ENCODE measurements at regions not wholly inside any gene's neighbourhood (a gene's known extent, or its start where the extent isn't known, plus 50 kb on each side); places are given as distances from the start of the nearest gene placed in this dataset.

DNA sequence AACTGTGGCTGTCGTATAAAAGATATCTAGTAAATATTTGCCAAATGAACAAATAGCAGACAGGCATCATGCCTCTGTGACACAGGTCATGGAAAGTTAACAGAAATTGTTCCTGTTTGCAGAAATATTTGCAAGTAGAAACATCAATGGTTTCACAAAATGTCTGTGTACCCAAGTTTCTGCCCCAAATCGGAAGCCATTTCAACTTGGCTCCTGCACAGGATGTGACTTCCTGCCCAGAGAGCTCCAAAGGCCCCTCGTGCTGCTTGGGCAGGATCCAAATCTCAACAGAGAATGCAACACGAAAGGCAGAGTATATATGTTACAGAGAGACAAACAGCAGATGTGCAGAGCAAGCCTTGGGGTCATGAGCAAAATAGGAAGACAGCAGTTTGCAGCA lies 95.5 kb upstream of the SERP2 start:
- Mint-ChIP-seq H3K9me3 (peaks cover 0 to 15% of the 10 kb centered on the region in 2 donors), H3K4me3 (no peak overlapping the region), H3K27me3 (peaks cover 12% of the 10 kb centered on the region), H3K4me1 (peaks cover 43% of the 10 kb centered on the region), H3K27ac (peak overlapping the region in 1 of 2 donors; percentile 69)
- ATAC-seq (no peak), DNase-seq (no peak)

DNA sequence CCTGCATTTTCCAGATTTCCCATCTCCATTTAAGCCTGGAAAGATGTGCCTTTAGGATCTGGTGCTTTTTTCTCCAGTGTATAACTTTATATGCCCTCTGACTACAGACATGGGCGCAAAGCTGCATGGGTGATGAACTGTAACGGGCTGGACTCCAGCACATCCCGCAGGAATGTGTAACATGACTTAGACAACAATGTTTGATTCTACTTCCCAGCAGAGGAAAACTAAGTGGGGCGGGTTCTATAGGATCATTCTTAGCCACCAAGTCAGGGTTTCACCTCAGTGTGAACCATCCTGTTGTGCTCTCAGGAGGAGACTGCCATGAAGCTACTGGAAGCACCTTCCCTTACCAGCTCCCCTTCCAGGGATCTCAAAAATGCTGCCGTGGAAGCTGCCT lies 93.2 kb upstream of the SERP2 start:
- ATAC-seq (no peak), DNase-seq (no peak)
- Mint-ChIP-seq H3K4me1 (peaks cover 20% of the 10 kb centered on the region), H3K27me3 (peaks cover 25% of the 10 kb centered on the region), H3K9me3 (peaks cover 7 to 20% of the 10 kb centered on the region in 2 donors), H3K27ac (no peak overlapping the region), H3K4me3 (no peak overlapping the region)

DNA sequence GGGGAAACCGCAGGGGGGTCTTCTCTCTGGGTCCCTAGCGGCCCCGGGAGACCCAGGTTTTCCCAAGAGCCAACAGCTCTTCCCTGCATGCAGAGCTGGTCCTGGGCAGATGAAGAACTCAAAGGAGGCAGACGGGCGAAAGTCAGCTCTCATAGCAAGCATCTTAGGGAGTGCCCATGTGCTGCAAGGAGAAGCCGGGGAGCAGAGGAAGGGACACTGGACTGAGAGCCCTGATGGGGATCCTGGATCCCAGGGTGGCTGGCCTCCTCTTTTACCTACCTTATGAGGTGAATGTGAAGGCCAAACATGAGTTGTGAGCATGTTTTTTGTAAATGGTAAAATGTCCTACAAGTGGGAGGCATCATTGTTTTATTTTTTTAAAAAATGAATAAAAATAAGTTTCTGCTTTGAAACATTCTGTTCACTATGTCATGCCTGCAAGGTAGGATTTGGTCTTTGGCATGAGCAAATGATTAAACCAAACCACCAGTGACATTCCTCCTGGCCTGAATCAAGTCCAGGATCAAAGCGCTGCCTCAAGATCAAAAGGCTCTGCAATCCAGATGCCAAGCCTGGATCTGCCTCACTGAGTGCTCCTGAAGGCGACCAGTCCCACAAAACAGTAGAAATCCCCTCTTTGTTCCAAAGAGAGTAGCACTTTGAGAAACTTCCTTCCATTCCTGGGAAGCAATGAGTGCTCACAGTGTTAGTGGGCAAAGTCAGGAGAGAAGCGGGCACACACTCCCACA lies 92.2 kb upstream of the SERP2 start:
- no peak for DNase-seq
- Mint-ChIP-seq H3K27ac (no peak overlapping the region), H3K9me3 (peaks cover 7 to 13% of the 10 kb centered on the region in 2 donors), H3K4me1 (peaks cover 14% of the 10 kb centered on the region), H3K4me3 (no peak overlapping the region), H3K27me3 (peaks cover 28% of the 10 kb centered on the region)
- no peak for ATAC-seq

DNA sequence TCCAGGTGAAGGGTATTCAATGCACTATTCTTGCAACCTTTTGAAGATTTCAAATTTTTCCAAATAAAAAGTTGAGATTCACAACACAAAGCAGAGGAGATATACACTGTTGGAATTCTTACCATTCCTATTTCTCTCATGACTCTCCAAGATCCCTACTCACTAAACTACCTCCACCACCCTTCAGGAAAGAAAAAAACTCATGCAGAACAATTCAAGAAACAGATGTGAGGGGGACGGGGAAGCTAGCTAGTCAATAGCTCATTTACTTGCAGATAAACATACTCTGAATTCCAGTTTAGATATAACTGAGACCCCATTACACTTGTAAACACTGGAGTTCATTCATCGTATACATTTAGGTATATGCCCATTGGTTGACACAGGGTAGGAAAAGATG lies 90.0 kb upstream of the SERP2 start:
- Mint-ChIP-seq H3K9me3 (peaks cover 6 to 7% of the 10 kb centered on the region in 2 donors), H3K27ac (no peak overlapping the region), H3K4me1 (peaks cover 2% of the 10 kb centered on the region), H3K27me3 (peaks cover 28% of the 10 kb centered on the region), H3K4me3 (no peak overlapping the region)
- no peak for ATAC-seq
- DNase-seq: no peak

DNA sequence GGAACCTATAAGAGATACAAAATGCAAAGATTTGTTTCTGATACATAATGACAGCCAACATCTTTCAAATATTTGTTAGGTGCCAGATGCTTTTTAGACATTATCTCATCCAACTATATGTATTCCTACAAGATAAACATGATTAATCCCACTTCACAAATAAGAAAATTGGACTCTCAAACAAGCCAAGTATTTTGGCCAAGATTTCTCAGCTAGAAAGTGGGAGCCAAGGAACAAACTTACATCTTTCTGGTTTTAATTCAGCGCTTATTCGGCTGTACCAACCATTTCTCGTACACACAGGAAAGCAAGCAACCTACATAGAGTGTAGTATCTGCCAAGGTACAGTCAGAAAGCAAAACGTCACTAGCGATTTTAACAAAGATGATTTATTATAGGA lies 85.7 kb upstream of the SERP2 start:
- H3K27me3 Mint-ChIP-seq: peaks cover 26% of the 10 kb centered on the region
- no peak for ATAC-seq

DNA sequence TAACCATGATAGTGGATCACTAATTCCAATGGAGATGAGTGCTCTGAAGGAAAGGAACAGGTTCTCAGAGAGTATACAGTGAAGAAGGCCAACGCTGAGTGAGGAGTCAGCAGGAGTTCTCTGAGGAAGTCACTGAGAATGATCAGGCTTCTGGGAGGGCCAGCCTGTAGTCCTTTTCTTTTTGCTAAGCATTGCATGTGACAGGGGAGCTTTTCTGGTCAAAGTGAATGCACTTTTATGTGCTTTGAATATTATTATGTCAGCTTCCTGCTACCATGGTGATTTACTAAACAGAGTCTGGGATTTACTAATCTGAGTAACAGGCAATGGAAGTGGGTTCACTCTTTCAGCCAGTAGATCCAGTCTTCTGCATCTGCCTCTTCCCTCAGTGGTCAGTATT lies 81.1 kb upstream of the SERP2 start:
- Mint-ChIP-seq H3K9me3 (no peaks in the 10 kb centered on the region), H3K27ac (peak overlapping the region in 1 of 2 donors; percentile 43), H3K27me3 (peaks cover 8% of the 10 kb centered on the region), H3K4me1 (peaks cover 27% of the 10 kb centered on the region), H3K4me3 (no peak overlapping the region)
- DNase-seq: no peak
- peak; percentile 57 for ATAC-seq

More for the DNA sequence above, 85.7 kb upstream of the SERP2 start:
- H3K27ac Mint-ChIP-seq: no peak overlapping the region
- H3K4me3 Mint-ChIP-seq: no peak overlapping the region
- peaks cover 4% of the 10 kb centered on the region for H3K4me1 Mint-ChIP-seq
- H3K9me3 Mint-ChIP-seq: peaks cover 6 to 7% of the 10 kb centered on the region in 2 donors
- DNase-seq: no peak

DNA sequence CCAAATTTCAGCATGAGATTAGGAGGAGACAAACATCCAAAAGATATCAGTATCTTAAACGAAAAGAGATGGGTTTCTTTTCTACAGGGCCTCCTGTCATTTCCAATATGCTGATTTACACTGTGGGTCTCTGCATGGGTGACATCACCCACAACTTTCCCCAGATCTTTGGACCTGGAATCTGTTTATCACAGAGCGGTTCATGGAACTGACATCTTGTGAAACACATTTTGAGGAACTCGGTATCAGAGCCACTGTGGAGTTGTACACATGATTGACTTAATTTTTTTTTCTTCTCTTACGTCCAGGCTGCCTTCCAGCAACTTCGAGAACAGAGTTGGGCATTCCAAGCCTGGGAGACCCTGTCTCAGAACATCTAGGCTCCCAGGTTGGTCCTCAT lies 80.2 kb upstream of the SERP2 start:
- peaks cover 8% of the 10 kb centered on the region for H3K27me3 Mint-ChIP-seq
- no peak overlapping the region for H3K27ac Mint-ChIP-seq
- peaks cover 27% of the 10 kb centered on the region for H3K4me1 Mint-ChIP-seq
- H3K4me3 Mint-ChIP-seq: no peak overlapping the region
- ATAC-seq (no peak), DNase-seq (no peak)
- no peaks in the 10 kb centered on the region for H3K9me3 Mint-ChIP-seq

DNA sequence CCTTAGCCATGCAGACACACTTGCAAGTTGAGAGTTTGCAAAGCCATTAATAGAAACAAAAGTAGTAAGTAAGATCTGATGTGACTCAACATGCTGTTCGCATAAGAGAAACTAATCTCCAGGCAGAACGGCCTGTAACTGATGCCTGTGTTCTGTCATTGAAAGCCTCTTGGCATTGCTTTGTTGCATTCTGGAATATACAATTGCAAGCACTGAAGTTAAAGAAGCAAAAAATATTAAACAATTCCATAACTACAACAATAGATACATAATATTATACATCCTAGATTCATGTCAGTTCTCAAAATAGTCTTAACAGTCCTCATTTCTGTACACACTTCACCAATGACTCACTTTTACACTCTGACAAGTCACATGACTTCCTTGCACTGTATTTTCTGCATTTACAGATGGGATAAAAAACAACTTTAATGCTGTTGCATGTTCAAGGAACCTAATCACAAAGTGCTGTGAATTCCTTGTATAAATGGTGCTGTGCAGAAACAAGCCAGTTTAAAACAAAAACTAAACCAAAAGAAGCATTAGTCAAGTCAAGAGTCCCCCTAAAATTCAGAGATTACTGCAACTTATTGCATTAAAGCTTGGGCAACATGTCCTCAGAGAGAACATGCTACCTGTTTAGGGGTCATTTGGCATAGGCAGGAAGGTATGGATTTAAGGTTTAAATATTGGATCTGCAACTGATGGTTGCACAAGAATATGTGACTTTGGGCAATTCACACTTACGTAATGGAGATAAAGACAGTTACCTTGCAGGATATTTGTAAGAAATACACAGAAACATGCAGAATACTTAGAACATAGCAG lies 79.5 kb upstream of the SERP2 start:
- peaks cover 27% of the 10 kb centered on the region for H3K4me1 Mint-ChIP-seq
- no peak overlapping the region for H3K27ac Mint-ChIP-seq
- peaks cover 8% of the 10 kb centered on the region for H3K27me3 Mint-ChIP-seq
- H3K9me3 Mint-ChIP-seq: no peaks in the 10 kb centered on the region
- H3K4me3 Mint-ChIP-seq: no peak overlapping the region
- DNase-seq (no peak), ATAC-seq (peak; percentile 70)

DNA sequence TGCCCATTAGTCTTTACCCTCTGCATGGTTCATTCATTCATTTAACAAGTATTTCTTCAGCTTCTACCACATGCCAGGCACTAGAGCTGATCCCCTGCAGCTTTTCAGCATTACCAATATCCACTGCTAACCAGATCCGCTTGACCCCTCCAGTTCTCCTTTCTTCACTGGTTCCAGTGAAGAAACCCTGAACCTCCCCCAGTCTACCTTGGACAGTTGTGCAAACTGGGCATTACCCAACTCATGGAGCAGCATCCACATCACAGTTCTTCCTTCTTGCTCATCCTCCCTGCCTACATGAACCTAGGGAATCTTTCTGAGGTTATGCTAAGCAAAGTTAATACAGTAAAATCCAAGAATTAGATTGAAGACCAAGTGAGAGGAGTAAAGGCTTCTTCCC lies 78.7 kb upstream of the SERP2 start:
- Mint-ChIP-seq H3K27ac (no peak overlapping the region), H3K4me1 (peaks cover 27% of the 10 kb centered on the region), H3K4me3 (no peak overlapping the region), H3K9me3 (no peaks in the 10 kb centered on the region), H3K27me3 (peaks cover 8% of the 10 kb centered on the region)
- DNase-seq (no peak), ATAC-seq (no peak)

DNA sequence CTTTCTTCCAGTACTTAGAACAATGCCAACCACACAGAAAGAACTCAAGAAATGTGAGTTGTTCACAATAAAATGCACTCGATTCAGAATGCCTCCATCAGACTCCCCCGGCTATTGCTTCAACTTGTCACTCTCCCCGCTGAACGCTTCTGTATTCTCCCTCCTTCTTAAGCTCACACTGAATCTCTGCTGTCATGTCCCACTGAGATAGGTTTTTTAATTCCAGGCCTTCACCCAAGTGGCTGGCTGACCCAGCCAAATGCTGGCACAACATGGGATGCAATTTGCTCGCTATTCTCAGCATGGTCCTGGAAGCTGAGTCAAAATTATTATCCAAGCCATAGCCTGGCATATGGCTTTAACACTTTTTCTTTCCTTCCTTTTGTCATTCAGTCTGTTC lies 76.8 kb upstream of the SERP2 start:
- Mint-ChIP-seq H3K9me3 (peaks cover 0 to 7% of the 10 kb centered on the region in 2 donors), H3K27ac (no peak overlapping the region), H3K27me3 (peaks cover 2% of the 10 kb centered on the region), H3K4me3 (no peak overlapping the region), H3K4me1 (peaks cover 39% of the 10 kb centered on the region)
- ATAC-seq (no peak), DNase-seq (no peak)

DNA sequence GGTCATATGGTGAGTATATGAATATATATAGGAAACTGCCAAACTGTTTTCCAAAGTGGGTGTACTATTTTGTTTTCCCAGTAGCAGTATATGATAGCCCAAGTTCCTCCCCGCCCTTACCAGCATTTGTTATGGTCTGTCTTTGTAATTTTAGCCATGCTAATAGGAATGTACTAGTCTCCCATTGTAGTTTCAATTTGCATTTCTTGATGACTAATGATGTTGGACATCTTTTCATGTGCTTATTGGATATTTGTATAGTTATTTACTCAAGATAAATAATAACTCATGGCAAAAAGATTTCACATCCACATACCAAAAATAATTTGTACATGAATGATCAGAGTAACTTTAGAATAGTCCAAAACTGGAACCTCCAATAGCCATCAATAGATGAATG lies 75.3 kb upstream of the SERP2 start:
- no peak for ATAC-seq
- Mint-ChIP-seq H3K4me1 (peaks cover 45% of the 10 kb centered on the region), H3K27me3 (no peaks in the 10 kb centered on the region), H3K9me3 (peaks cover 0 to 7% of the 10 kb centered on the region in 2 donors), H3K4me3 (no peak overlapping the region), H3K27ac (no peak overlapping the region)
- DNase-seq: no peak

DNA sequence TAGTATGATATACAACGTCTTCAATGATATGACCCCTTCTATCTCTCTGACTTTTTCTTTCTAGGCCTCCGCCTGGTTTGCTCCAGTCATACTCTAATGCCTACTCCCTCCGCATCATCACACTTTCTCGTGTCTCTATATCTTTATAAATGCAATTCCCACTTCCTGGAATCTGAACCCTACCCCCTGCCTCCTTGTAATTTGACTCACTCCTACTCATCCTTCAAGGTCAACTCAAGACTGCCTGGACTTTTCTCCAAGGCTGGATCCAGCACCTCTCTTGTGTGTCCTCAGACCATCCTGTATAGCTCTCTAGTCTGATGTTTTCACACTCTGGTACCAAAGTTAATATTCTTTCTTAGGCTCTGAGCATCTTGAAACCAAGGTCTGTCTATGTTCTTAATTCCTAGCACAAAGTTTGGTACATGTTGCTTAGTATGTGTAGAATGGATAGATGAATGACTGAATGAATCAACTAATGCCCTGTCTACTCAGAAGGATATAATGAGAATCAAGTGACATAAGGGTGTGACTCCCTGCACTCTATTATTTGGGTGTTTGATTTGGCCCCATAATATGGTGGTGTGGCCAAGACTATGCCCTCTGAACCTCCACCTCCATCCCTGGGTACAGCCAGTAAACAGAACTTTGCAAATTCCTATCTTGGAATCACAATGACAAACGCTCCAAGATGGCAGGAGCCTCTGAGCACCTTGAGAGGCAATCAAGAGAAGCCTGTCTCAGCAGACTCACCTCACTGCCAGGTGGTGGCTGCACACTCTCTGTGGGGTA lies 74.3 kb upstream of the SERP2 start:
- no peak overlapping the region for H3K27ac Mint-ChIP-seq
- peaks cover 0 to 7% of the 10 kb centered on the region in 2 donors for H3K9me3 Mint-ChIP-seq
- ATAC-seq (no peak), DNase-seq (no peak)
- no peak overlapping the region for H3K4me3 Mint-ChIP-seq
- H3K27me3 Mint-ChIP-seq: no peaks in the 10 kb centered on the region
- H3K4me1 Mint-ChIP-seq: peaks cover 43% of the 10 kb centered on the region

DNA sequence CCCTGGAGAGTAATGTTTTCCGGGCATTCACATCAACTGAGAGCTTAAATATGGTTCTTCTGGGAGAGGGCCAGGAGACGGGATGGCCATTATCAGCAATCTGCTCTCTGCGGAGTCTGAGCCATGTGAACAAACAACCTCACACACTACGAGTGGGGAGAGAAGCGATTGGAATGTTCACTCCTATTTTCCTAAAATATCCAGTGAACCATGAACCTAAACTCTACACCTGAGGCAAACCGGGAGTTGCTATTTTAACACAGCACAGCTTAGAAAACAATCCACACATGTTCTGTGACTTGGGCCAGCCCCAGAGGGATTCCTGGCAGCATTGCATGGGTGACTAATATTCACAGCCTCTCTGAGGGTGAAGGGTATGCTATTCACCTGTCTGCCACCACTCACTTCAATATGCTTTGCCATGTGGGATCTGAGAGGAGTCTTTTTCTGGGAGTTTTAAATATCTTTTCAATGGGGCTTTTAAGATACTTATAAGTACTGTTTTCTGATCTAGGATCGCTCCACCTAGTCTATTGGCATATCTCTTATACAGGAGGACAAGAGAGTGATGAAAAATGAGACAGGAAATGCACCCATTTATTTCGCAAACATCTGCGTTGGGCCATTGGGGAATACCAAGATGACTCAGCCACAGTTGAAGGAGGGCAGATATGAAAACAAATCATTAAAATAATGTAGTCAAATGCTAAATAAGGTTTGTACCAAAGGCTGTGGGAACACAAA lies 72.6 kb upstream of the SERP2 start:
- Mint-ChIP-seq H3K4me1 (peaks cover 52% of the 10 kb centered on the region), H3K27ac (peak overlapping the region in 1 of 2 donors; percentile 84), H3K27me3 (no peaks in the 10 kb centered on the region), H3K9me3 (peaks cover 0 to 7% of the 10 kb centered on the region in 2 donors), H3K4me3 (peak overlapping the region; percentile 56 to 76)
- DNase-seq (peak in 1 of 2 donors; percentile 49), ATAC-seq (peak; percentile 74)

DNA sequence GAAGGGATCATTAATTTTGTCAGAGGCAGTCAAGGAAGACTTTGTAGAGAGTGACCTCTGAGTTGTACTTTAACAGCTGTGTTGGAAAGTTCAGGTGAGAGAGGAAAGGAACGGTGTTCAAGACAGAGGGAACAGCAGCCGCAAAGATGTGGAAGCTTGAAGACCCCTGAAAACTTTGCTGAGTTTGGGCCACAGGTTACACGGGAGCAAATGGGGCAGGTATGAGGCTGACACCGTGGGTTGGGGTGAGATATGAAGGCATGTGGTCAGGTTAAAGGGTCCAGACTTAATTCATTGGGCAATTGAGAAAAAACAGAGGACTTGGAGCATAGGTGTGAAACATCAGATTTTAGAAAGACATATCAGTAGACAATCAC lies 72.0 kb upstream of the SERP2 start:
- ATAC-seq (no peak), DNase-seq (no peak)
- H3K4me1 Mint-ChIP-seq: peaks cover 58% of the 10 kb centered on the region
- peak overlapping the region; percentile 56 to 76 for H3K4me3 Mint-ChIP-seq
- peak overlapping the region in 1 of 2 donors; percentile 84 for H3K27ac Mint-ChIP-seq
- H3K27me3 Mint-ChIP-seq: peaks cover under 1% of the 10 kb centered on the region
- H3K9me3 Mint-ChIP-seq: peaks cover 0 to 7% of the 10 kb centered on the region in 2 donors

DNA sequence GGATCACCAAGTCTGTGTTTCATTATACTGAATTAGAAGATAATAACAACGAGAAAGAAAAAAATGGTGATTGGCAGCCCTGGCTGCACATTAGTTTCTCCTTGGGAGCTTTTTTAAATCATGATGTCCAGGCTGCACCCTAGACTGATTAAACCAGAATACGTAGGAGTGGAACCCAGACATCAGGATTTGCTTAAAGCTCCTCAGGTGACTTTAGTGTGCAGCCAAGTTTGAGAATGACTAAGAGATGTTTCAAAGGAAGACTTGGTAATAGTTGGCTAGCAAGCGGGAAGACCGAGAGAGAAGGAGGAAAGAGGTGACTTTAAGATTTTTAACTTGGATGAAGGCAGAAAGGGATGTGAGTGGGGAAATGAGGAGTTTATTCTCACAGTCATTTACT lies 71.4 kb upstream of the SERP2 start:
- peak overlapping the region in 1 of 2 donors; percentile 76 for H3K4me3 Mint-ChIP-seq
- DNase-seq (no peak), ATAC-seq (no peak)
- H3K9me3 Mint-ChIP-seq: peaks cover 0 to 7% of the 10 kb centered on the region in 2 donors
- H3K27ac Mint-ChIP-seq: peak overlapping the region in 1 of 2 donors; percentile 69
- H3K4me1 Mint-ChIP-seq: peaks cover 64% of the 10 kb centered on the region
- H3K27me3 Mint-ChIP-seq: peaks cover 7% of the 10 kb centered on the region

Data from stimulated activated naive CD8-positive, alpha-beta T cell treated with anti-CD3 and anti-CD28 coated beads, Interleukin-15, amount 100 ng/mL, for 72 hours (primary cell).